HCT116 (cell line): ENCODE measurements at regions not wholly inside any gene's neighbourhood (a gene's known extent, or its start where the extent isn't known, plus 50 kb on each side); places are given as distances from the start of the nearest gene placed in this dataset.

Source experiments
- ATAC-seq: fragments of 200-7000 bp; cut with Tn5 transposase; 2 replicates; pipeline ENCODE4 v1.9.1; 2020; ENCODE audit warnings: mild to moderate bottlenecking, moderate library complexity
- BruUV-seq: library from RNA; stranded (reverse); fragments of 400-500 nt; replicated peaks from 2 replicates; lab custom pipeline; 2021; lab: Mats Ljungman, UMichigan
- CTCF ChIA-PET: fragments of 300-600 bp; sonication (Branson Sonifier 250); formaldehyde crosslinking; loops from one replicate; lab custom pipeline; 2021; ENCODE audit warnings: antibody characterized with exemption; lab: Charles Lee
- POLR2A ChIA-PET: fragments of 300-600, 350-600 bp; sonication (Branson Sonifier 250); formaldehyde crosslinking; loops from one replicate; lab custom pipeline; 2021; ENCODE audit warnings: antibody characterized with exemption; lab: Charles Lee
- RAD21 ChIA-PET, 2 experiments: fragments of 300-600 bp; sonication (Branson Sonifier 250); formaldehyde crosslinking; loops; one replicate each; lab custom pipeline; 2023; ENCODE audit warnings: low total read pairs in 2 of 2; ENCODE audit not compliant: uncharacterized antibody in 2 of 2, unreplicated experiment in 2 of 2, low non-redundant PET in 1 of 2; lab: Charles Lee
- DNase-seq: peaks from one replicate; pipeline ENCODE4 v3.0.0-alpha.2; 2010; ENCODE audit warnings: low read depth, low spot score
- H2AFZ ChIP-seq: fragments of 200-600 bp; shearing (Covaris generic), sonication (generic); 2 replicates; pipeline ENCODE4 v1.6.1; 2017; ENCODE audit warnings: low read depth, mixed run types, mixed read lengths, antibody characterized with exemption, low read length; ENCODE audit not compliant: poor library complexity, severe bottlenecking
- H3K27ac ChIP-seq: 2 replicates; pipeline ENCODE4 v1.5.1; 2012; ENCODE audit warnings: low read depth, low read length
- H3K27me3 ChIP-seq: fragments of 200-600 bp; sonication (generic); 2 replicates; pipeline ENCODE4 v1.6.1; 2016; ENCODE audit warnings: mixed run types, low read length, mixed read lengths; ENCODE audit not compliant: insufficient read depth
- H3K36me3 ChIP-seq, 2 experiments: fragments of 200-500 bp in 1 of 2; fragments of 200-600 bp in 1 of 2; sonication (Bioruptor generic) in 1 of 2; sonication (generic) in 1 of 2; 2 replicates each; pipeline versions ENCODE4 v1.5.1 to v1.6.1; 2014 to 2016; ENCODE audit warnings: low read length in 2 of 2, inconsistent platforms in 1 of 2, mixed read lengths in 1 of 2, mixed run types in 1 of 2; ENCODE audit not compliant: insufficient read depth in 2 of 2, control insufficient read depth in 1 of 2
- H3K4me1 ChIP-seq, 2 experiments: fragments of 200-600 bp in 1 of 2; sonication (generic) in 1 of 2; 2 replicates each; pipeline versions ENCODE4 v1.5.1 to v1.6.1; 2012 to 2017; ENCODE audit warnings: low read length in 2 of 2, inconsistent platforms in 1 of 2, mild to moderate bottlenecking in 1 of 2, mixed read lengths in 1 of 2, mixed run types in 1 of 2, moderate library complexity in 1 of 2; ENCODE audit not compliant: insufficient read depth in 2 of 2, control insufficient read depth in 1 of 2
- H3K4me2 ChIP-seq: fragments of 200-600 bp; sonication (generic); 2 replicates; pipeline ENCODE4 v1.6.1; 2017; ENCODE audit warnings: mixed run types, low read length, mixed read lengths
- H3K4me3 ChIP-seq, 2 experiments: fragments of 200-600 bp in 1 of 2; sonication (generic) in 1 of 2; replicated peaks in 1 of 2; 2 replicates each; pipeline ENCODE4 v1.5.1; 2011 to 2016; ENCODE audit warnings: low read length in 2 of 2, control low read depth in 1 of 2, low read depth in 1 of 2, mild to moderate bottlenecking in 1 of 2, mixed read lengths in 1 of 2, mixed run types in 1 of 2
- H3K79me2 ChIP-seq: fragments of 200-600 bp; sonication (generic); 2 replicates; pipeline ENCODE4 v1.6.1; 2017; ENCODE audit warnings: mild to moderate bottlenecking, mixed run types, low read length, moderate library complexity, mixed read lengths; ENCODE audit not compliant: insufficient read depth
- H3K9ac ChIP-seq: fragments of 200-600 bp; sonication (generic); 2 replicates; pipeline ENCODE4 v1.6.1; 2016; ENCODE audit warnings: low read length, mixed read lengths
- H3K9me2 ChIP-seq: fragments of 200-600 bp; sonication (generic), shearing (Covaris generic); 2 replicates; pipeline ENCODE4 v1.6.1; 2017; ENCODE audit warnings: mixed run types, mild to moderate bottlenecking, moderate library complexity; ENCODE audit not compliant: insufficient read depth
- H3K9me3 ChIP-seq, 2 experiments: fragments of 200-500 bp in 1 of 2; fragments of 200-600 bp in 1 of 2; sonication (Bioruptor generic) in 1 of 2; sonication (generic) in 1 of 2; 2 replicates each; pipeline ENCODE4 v1.6.1; 2014 to 2017; ENCODE audit warnings: low read length in 2 of 2, mixed read lengths in 2 of 2, inconsistent platforms in 1 of 2, low read depth in 1 of 2, mild to moderate bottlenecking in 1 of 2, mixed run types in 1 of 2, moderate library complexity in 1 of 2; ENCODE audit not compliant: control insufficient read depth in 1 of 2, insufficient read depth in 1 of 2
- H4K20me1 ChIP-seq: fragments of 200-600 bp; sonication (generic), shearing (Covaris generic); 2 replicates; pipeline ENCODE4 v1.6.1; 2017; ENCODE audit warnings: mixed run types, mild to moderate bottlenecking, moderate library complexity; ENCODE audit not compliant: insufficient read depth
- CBX3 ChIP-seq: IDR thresholded peaks from 2 replicates; pipeline ENCODE4 v1.6.1; 2012; ENCODE audit warnings: low read depth
- CEBPB ChIP-seq: IDR thresholded peaks from 2 replicates; pipeline ENCODE4 v1.6.1; 2012; ENCODE audit warnings: low read depth
- ELF1 ChIP-seq: IDR thresholded peaks from 2 replicates; pipeline ENCODE4 v1.6.1; 2012; ENCODE audit warnings: low read depth, borderline replicate concordance
- EZH2 ChIP-seq: fragments of 200-600 bp; sonication (generic); IDR thresholded peaks from 2 replicates; pipeline ENCODE4 v1.6.1; 2017; ENCODE audit warnings: antibody characterized with exemption, mixed run types
- JUND ChIP-seq: IDR thresholded peaks from 2 replicates; pipeline ENCODE4 v1.6.1; 2012
- SIN3A ChIP-seq: IDR thresholded peaks from 2 replicates; pipeline ENCODE4 v1.6.1; 2012; ENCODE audit warnings: low read depth
- SRF ChIP-seq: IDR thresholded peaks from 2 replicates; pipeline ENCODE4 v1.6.1; 2012; ENCODE audit warnings: low read depth
- YY1 ChIP-seq: IDR thresholded peaks from 2 replicates; pipeline ENCODE4 v1.6.1; 2011; ENCODE audit warnings: low read length, low read depth, moderate library complexity, mild to moderate bottlenecking; ENCODE audit not compliant: insufficient replicate concordance; ENCODE audit errors: extremely low read depth
- ZFX ChIP-seq: fragments of 450-650 bp; IDR thresholded peaks from 2 replicates; pipeline ENCODE4 v1.6.1; 2017
- ZNF274 ChIP-seq: fragments of 200-500 bp; sonication (Bioruptor generic); IDR thresholded peaks from 2 replicates; pipeline ENCODE4 v1.6.1; 2014; ENCODE audit warnings: mild to moderate bottlenecking, low read depth, low read length, inconsistent platforms
- intact Hi-C: fragments of 100-400 bp; cut with micrococcal nuclease; formaldehyde crosslinking; loops from 2 replicates; pipeline ENCODE4 v1.10.0; 2022
- TF ChIP-seq, protein P1 (sequence below): IDR thresholded peaks from 2 replicates; pipeline ENCODE4 v1.6.1; 2011; ENCODE audit warnings: mild to moderate bottlenecking, low read length, moderate library complexity; ENCODE audit not compliant: insufficient replicate concordance; ENCODE audit errors: extremely low read depth
- TF ChIP-seq, protein P2 (sequence below): IDR thresholded peaks from 2 replicates; pipeline ENCODE4 v1.6.1; 2012

DNA sequence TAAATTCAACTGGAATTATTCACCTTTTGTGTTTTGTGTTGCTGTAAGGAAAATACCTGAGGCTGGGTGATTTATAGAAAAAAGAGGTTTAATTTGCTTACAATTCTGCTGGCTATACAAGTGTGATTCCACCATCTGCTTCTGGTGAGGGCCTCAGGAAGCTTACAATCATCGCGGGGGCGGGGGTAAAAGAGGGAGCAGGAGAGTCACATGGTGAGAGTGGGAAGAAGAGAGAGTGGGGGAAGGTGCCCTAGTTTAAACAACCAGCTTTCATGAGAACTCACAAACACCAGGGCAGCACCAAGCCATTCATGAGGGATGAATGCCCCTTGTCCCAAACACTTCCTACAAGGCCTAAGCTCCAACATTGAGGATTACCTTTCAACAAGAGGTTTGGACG, 760.7 kb upstream of the PCDH9 start:
- no peak for TF ChIP-seq EZH2
- TF ChIP-seq, protein P1, sequence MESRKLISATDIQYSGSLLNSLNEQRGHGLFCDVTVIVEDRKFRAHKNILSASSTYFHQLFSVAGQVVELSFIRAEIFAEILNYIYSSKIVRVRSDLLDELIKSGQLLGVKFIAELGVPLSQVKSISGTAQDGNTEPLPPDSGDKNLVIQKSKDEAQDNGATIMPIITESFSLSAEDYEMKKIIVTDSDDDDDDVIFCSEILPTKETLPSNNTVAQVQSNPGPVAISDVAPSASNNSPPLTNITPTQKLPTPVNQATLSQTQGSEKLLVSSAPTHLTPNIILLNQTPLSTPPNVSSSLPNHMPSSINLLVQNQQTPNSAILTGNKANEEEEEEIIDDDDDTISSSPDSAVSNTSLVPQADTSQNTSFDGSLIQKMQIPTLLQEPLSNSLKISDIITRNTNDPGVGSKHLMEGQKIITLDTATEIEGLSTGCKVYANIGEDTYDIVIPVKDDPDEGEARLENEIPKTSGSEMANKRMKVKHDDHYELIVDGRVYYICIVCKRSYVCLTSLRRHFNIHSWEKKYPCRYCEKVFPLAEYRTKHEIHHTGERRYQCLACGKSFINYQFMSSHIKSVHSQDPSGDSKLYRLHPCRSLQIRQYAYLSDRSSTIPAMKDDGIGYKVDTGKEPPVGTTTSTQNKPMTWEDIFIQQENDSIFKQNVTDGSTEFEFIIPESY: no peak
- no peak for TF ChIP-seq YY1
- TF ChIP-seq ZFX: no peak
- TF ChIP-seq SRF: no peak
- TF ChIP-seq ZNF274: no peak
- TF ChIP-seq ELF1: no peak
- no peak for TF ChIP-seq CBX3
- no peak for TF ChIP-seq JUND
- TF ChIP-seq SIN3A: no peak
- no peak for TF ChIP-seq CEBPB
- TF ChIP-seq, protein P2, sequence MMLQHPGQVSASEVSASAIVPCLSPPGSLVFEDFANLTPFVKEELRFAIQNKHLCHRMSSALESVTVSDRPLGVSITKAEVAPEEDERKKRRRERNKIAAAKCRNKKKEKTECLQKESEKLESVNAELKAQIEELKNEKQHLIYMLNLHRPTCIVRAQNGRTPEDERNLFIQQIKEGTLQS: no peak
- BruUV-seq: no TSS peak
- no peaks in the 10 kb centered on the region for H3K36me3 ChIP-seq
- H3K27me3 ChIP-seq: no peaks in the 10 kb centered on the region
- no peak overlapping the region for H2AFZ ChIP-seq
- intact Hi-C loops: no loop called here
- no peaks in the 10 kb centered on the region for H3K4me1 ChIP-seq
- no peak overlapping the region for H3K4me2 ChIP-seq
- ChIA-PET CTCF (no interaction called here), RAD21 (no interaction called here), POLR2A (no interaction called here)
- H3K9ac ChIP-seq: no peak overlapping the region
- H3K9me3 ChIP-seq: 0 out of 4 replicates have a peak, but pooled peaks cover 0 to 4% of the 10 kb centered on the region in 2 experiments
- no peak for DNase-seq
- no peak overlapping the region for H3K4me3 ChIP-seq
- ATAC-seq: no peak
- no peaks in the 10 kb centered on the region for H3K9me2 ChIP-seq
- no peak overlapping the region for H3K27ac ChIP-seq
- no peaks in the 10 kb centered on the region for H3K79me2 ChIP-seq
- no peaks in the 10 kb centered on the region for H4K20me1 ChIP-seq
